Non-pigmented ciliary epithelial cell (primary cell): ENCODE measurements at regions not wholly inside any gene's neighbourhood (a gene's known extent, or its start where the extent isn't known, plus 50 kb on each side); places are given as distances from the start of the nearest gene placed in this dataset.
A peak's percentile ranks its signal among the peaks of the same experiment; 100 is the strongest.

Experiments
- DNase-seq: peaks from one replicate; pipeline ENCODE4 v3.0.0-alpha.2; 2010; ENCODE audit warnings: low read depth

DNA sequence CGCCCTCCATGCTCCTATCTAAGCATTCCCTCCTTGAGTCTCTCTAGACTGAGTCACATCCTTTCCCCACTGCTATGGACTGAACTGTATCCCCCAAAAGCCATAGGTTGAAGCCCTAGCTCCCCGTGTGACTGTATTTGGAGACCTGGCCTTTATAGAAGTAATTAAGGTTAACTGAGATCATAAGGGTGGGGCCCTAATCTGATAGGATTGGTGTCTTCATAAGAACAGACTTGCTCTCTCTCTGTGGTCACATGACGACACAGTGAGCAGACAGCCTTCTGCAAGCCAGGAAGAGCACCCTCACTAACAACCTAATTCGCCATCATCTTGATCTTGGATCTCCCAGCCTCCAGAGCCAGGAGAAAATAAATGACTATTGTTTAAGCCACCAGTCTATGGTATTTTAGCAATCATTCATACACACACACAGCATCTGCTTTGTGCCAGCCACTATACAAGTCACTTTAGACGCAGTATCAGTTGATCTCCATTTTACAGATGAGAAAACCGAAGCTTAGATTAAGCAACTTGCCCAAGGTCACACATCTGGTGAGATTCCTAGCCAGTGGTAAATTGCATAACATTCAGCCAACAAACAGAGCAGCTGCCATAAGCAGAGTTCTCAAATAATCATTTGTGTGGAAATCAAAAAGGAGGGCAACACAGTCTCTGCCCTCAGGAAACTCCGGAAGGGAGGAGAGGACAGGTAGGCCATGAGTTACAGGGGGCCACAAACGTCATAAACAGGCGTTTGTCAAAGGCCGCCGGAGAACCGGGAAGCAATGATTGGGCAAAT, 66.3 kb upstream of the HES1 start:
- no peak for DNase-seq

DNA sequence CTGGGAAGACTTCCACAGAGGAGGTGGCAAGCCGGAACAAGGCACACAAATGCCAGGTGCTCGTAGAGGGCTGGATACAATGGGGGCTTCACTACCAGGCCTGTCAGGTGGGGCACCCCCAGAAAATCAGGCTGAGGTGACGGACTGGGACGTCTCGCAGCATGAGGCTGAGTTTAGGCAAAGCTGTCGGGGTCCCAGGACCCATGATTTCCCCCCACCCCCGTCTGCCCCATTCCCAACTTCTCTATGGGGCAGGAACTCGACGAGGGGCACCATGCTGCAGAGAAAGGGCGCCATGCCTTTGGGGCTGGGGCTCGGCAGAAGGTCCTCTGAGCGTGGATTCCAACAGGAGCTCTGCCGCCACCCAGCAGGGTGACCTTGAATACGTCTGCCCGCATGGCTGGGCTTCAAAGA, 65.7 kb upstream of the HES1 start:
- no peak for DNase-seq

DNA sequence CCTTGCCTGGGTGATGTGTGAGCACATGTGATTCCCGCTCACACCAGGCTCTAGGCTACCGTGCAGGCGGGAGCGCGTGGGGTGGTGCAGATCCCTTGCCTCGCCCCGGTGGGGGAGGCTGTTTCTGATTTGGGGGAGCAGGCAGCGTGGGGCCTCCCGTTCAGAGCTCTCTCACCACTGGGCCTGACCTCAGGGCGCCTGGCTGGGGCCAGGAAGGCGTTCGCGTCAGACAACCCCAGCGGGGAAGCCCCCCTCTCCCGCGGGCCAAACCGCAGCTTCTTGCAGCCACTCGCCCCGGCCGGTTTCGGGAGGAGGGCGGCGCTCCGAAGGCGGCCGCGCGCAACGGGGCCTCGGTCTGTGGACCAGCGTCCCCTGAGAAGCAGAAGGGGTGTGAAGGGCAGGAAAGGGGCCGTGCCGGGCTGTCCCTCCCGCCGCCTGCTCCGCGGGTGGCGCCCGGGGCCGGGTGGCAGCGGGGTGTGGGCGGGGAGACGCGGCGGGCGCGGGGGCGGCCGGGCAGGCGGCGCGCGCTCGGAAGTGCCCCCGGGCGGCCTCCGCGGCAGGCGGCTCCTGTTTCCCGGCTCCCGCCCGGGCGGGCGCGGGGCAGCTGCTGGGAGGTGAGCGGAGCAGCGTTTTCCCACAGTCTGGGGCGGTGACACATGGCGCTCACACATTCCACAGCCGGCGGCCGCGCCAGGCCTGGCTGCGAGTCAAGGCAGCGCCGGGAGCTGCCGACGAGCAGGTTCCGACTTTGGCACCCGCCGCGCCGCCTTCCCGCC, 65.1 kb upstream of the HES1 start:
- DNase-seq = peak; percentile 67

DNA sequence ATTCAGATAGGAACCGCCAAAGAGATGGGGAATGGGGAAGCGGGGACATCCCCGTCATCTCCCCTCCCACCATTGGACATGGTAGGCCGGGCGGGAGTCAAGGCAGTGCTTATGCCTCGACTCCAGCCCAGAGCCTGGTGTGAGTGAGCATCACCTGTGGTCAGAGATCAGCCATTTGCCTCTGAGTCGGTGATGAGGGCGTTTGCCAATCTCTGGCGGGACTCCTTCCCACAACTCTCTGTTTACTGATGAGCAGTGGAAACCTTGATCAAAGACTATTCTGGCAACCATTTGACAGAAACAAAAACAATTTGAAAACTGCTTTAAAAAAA, 63.9 kb upstream of the HES1 start:
- no peak for DNase-seq

DNA sequence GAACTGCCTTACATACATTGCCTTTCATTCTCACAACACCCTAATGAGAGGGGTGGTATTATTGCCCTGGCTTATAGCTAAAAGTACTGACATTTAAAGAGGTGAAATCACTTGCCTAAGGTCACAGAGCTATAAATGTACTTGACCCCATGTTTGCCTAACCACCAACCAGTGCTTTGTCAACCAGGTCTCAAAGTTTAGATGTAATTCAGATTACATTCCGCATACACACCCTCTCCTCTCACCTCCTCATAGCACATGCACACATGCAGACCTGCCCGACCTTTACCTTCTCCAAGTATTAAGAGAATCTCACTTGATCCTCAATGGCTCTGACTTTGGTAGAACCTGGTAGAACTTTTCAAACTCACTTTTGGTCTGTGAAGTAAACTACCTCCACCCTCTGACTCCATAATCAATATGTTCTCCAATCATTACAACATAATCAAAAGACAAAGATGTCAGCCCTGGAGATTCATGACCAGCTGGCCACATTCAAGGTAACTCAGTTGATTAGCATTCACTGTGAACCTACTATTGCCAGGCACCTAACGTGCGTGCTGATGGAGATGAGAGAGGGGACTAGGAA, 63.2 kb upstream of the HES1 start:
- no peak for DNase-seq

DNA sequence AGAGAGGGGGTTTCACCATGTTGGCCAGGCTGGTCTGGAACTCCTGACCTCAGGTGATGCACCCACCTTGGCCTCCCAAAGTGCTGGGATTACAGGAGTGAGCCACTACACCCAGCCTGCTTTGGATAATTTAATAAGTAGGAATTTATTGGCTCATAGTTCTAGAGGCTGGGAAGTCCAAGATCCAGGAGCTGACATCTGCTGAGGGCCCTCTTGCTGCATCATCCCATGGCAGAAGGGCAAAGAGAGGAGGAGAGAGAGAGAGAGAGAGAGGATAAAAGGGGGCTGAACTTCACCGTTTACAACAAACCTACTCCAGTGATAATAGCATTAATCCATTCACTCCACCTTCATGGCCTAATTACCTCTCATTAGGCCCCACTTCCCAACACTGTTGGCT, 62.0 kb upstream of the HES1 start:
- DNase-seq = no peak

DNA sequence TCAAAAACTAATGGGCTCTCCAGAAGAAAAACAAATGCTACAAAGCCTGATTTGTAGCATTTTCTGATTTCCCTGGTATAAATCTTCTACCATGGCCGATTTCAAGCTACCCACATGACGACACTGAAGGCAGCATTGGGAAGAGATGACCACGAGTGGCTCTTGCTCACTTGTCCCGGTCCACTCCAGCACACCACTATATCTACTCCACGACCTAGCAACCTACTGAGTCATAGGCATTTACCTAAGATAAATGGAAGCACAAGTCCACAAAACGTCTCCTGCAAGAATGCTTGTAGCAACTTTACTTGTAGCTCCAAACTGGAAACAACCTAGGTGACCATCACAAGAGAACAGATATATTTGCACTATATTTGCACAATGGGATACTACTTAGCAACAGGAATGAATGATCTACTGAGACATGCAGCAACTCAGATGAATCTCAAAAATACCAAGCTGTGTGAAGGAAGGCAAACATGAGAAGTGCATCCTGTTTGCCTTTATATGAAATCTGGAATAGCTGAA, 60.8 kb upstream of the HES1 start:
- DNase-seq = no peak

DNA sequence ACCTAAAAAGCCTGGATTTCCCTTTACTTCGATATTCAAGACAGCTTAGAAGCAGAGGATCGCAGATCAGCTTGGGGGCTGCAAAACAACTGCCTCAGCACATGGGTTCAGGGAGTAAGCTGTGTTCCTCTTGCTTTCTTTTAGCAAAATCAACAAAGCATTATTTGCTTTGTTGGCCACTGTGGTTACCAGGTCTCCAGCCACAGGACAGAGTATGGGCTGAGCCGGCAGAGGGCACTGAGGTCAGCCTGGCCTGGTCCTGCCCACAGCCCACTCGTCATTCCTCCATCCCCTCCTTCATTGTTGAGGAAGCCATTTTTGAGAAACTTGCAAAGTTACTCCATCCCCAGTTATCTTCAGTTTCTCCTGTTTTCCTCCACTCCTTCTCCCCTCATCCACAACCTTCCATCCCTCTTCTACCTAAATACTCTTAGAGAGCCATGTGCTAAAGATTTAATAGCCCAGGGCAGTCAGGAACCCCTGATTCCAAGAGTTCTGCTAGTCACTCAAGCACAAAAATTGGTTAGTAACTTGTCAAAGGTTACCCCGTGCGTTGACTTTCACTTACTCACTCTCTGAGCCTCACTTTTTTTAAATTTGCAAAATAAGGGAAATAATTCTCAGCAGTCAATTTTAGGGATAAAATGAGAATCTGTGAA, 60.0 kb upstream of the HES1 start:
- no peak for DNase-seq

DNA sequence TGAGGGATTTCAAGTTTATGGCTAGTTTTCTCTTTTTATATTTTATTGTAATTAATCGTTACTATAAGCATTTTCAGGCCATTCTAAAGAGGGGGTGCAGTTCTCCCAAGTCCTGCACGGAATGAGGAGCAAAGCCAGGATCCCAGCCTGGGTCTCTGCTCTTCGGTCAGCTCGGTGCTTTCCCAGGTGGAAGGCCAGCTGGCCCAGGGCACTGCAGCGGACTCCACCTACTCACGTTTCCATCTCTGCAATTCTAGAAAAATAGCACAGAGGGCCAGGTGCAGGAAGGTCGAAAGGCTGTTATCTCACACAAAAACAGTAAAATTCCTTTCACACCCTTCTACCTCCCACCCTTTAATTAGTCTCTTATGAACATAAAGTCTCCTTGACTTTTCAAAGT, 59.5 kb upstream of the HES1 start:
- no peak for DNase-seq

DNA sequence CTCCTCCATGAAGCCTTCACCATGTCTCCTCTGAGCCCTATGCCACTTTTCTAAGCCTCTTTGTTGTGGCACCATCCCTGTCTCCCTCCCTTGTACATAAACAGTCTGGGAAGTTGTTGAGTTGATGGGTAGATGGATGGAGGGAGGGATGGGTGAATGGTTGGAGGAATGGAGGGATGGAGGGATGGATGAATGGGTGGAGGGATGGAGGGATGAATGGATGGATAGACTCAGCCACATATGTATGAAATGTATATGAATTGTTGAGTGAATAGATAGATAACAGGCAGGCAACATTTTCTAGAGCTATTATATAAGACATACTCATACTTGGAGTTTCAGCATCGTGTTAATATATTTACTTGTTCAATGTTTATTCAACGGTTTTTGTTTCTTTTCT, 58.3 kb upstream of the HES1 start:
- no peak for DNase-seq

DNA sequence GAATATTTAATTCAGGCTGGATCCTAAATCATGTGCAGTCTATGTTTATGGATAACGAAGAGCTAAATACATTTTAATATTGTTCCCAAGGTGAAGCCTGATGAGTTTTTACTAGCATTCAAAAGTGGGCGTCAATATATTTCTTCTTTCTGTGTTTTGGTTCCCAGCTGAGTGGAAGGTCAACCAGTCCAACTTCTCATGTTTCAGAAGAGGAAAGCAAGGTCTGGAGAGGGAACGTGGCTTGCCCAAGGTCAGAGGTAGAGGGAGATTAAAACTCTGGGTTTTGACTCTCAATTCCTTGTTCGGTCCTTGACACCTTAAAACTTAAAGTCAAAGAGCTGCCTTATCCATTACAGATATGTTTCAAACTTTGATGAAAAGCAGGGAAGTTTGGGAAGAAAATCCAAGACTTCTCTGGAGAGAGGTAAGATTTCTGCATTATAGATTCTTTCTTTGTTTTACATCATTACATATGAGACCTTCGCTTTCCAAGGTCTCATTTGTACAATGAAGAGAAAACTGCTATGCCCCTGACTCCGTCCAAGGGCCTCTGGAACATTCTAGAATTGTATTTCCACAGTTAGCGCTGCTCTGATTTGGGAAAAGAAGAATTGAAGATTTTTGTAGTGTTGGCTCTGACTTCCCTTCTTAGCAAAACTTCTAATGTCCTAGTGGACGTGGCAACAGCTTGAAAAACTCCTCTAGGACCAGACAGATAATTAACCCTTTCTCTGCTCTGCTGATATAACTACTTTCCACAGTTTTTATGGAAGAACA, 57.7 kb upstream of the HES1 start:
- no peak for DNase-seq

DNA sequence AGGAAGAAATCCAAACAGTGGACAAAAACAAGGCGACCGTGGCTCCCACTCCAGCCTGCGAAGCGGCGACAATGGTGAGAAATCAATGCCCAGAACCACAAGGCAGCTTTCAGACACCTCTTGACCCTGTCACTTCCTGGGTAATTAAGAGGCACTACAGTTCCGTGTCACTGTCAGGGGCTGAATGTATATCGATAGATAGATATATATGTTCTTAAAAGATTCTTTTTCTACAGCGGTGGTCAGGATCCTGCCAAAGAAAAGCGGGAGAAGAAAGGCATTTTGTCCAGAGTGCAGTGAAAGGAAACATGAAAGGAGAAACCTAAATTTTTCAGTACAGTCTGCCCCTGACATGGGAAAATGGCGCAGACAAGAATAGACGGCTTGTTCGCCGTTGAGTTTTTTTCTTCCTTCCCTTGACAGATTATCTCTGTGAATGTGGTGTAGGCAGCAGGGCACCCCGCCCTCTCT, 56.2 kb upstream of the HES1 start:
- DNase-seq = no peak

DNA sequence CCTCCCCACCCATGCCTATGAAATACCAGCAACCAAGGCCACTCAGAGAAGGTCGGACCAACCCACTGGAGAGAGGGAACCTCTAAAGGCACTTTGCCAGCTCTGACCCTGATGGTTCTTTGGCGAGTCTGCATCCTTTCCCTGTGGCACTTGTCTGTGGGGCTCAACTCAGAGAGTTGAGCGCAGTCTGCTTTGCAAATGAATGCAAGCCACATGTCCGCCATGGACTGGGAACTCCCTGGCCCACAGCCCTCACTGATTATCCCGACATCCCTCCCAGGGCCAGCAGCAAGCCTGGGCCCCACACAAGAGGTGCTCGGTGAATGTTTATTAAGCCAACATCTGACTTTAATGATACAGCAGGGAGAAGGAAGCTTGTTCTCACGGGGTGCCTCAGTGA, 55.5 kb upstream of the HES1 start:
- DNase-seq = no peak

DNA sequence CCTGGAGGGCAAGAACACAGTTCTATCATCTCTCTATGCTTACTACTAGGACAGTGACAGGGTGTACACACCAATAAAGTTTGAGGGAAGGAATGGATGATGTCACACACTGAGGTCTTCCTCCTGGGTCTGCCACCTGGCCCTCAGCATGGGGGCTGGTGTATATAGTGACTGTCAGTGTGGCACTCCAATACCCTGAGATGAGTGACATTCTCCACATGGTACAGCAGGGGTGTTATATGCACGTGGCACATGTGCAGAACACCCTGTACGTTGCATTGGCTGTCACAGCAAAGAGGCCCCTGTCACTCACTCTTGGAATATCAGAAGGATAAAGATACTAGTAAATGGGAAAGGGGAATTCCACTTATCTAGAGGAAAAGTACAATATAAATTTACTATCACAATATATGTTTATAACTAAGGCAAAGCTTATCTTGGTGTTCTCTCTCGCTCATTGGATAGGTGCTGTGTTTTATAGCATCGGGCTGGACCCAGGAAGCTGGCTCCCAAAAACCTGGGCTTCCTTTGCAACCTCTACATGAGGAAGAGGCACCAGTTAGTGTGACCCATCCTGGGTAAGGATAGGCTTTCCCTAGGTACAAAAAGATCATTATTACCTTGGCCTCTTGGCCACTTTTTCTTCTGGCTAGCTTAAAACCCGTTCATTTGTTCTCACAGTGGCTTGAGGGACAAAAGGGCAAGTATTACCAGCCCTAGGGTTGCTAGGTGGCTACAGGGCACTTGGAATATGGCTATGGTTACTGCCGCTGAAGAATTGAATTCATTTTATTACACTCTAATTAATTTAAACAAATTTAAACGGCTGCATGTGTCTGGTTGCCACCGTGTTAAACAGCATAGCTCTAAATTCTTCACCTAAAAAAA, 54.8 kb upstream of the HES1 start:
- DNase-seq = no peak

DNA sequence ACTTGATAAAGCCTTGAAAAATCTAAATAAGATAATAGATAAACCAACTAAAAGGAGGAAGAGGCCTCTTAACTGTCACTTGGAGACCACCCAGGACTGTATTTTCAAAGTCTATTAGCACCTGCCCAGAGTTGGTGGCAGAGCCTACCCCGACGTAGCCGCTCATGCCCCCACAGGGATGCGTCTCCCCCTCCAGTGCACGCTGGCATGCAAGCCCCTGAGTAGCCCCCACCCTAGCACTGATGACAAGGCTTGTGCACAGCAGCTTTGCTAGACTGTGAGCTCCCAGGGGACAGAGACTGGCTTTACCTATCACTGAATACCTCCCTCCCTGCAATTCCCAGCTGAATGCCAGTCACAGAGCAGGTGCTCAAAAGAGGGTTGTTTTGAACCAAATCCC, 54.1 kb upstream of the HES1 start:
- DNase-seq = no peak

DNA sequence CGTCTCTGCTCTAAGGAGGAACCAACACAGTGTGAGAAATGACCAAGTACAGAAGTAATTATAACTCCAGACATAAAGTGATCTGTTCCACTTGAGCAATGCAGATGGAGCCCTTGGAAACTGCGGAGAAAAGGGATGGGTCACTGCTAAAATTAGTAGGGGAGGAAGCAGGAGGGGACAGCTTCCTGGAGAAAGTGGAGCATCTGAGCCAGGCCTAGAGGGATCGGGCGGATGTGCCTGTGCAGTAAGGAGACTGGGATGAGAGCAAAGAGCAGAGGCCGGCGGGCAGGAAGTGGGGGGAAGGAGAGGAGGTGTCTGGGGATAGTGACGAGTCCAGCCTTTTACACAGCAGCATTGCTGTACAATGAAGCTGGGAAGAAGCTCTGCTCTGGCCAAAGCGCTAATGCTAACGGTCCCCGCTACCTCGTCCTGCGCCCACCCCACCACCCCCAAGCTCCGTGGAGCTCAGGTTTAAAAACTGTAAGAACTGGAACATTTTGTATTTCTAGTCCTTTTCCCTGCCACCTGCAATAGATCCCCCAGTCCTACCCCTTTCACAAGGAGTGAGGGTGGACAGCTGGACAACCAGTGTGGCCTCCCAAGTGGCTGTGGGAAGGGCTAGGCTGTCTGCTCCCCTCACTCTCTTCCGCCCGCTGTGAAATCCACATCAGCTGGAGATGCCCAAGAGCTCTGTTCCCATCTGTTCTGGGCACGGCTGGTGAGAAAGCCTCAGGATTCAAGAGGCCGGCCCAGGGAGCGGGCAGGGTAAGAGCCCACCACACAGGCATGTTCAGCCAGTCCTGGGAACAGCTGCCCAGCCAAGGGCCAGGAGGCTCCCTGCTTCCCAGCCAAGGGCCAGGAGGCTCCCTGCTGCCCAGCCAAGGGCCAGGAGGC, 53.0 kb upstream of the HES1 start:
- DNase-seq = no peak

DNA sequence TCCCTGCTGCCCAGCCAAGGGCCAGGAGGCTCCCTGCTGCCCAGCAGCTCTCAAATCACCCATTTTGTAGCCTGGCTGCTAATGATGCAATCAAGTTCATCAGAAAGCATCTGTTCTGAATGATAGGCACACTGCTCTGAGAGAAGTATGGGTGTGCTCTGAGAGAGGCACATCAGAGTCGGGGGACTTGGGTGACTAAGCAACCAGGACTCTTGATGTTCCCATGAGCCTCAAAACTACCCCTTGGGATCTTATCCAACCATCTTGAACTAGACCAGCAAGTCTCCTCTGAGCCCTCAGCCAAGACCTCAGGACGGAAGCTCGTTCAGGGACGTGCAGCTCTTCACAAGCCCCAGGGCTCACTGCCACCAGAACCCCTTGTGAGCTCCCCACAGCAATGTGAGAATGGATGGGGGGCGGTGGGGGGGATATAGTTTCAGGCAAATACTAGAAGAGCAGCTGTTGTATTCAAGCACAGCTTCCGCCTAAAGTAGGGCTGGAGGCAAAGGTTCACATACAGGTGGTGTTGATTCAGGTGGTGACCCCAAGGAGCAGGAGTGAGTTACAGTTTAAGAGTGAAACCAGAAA, 52.2 kb upstream of the HES1 start:
- no peak for DNase-seq

DNA sequence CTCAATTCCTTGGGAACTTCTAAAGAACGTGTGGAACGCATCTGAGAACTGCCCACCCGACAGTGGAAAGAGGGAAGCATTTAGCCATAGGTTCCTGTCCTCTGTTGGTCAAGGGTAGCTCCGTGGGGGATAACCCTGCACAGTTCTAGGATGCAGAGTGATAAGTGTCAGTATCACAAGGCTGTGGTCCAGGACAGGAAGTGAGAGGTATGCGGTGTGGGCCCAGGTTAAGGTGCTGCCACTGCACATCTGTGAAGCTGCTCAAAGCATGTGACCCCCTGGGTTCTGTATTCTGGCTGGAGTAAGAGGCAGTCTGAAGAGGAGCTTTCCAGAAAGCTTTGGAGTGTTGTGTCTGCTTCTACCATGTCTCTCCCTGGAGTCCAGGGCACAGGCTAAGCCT, 51.7 kb upstream of the HES1 start:
- DNase-seq = no peak
